Spleen (tissue), 11 donors: ENCODE measurements at regions not wholly inside any gene's neighbourhood (a gene's known extent, or its start where the extent isn't known, plus 50 kb on each side); places are given as distances from the start of the nearest gene placed in this dataset.

Source experiments
- DNase-seq: peaks from one replicate; pipeline ENCODE4 v3.0.0-alpha.2; 2020
- H3K27ac ChIP-seq, 8 donors: fragments of 200-600 bp; sonication (generic) in 7 of 8; 1 replicate in 4 of 8; 2 replicates in 4 of 8; pipeline versions ENCODE4 v1.5.0 to v1.8.0; 2016 to 2021; ENCODE audit warnings: inconsistent platforms in 4 of 8, mild to moderate bottlenecking in 4 of 8, moderate library complexity in 1 of 8
- H3K27me3 ChIP-seq, 7 donors: fragments of 200-600 bp; sonication (generic) in 6 of 7; replicated peaks in 1 of 7; 1 replicate in 4 of 7; 2 replicates in 3 of 7; pipeline versions ENCODE4 v1.5.0 to v1.8.0; 2016 to 2021; ENCODE audit warnings: inconsistent platforms in 3 of 7, mild to moderate bottlenecking in 1 of 7
- H3K36me3 ChIP-seq, 6 donors: fragments of 200-600 bp; sonication (generic) in 5 of 6; 1 replicate in 4 of 6; 2 replicates in 2 of 6; pipeline versions ENCODE4 v1.5.0 to v1.8.0; 2016 to 2021; ENCODE audit warnings: inconsistent platforms in 2 of 6
- H3K4me1 ChIP-seq, 6 donors: fragments of 200-600 bp; sonication (generic) in 5 of 6; 1 replicate in 3 of 6; 2 replicates in 3 of 6; pipeline versions ENCODE4 v1.5.0 to v1.8.0; 2016 to 2021; ENCODE audit warnings: inconsistent platforms in 3 of 6
- H3K4me3 ChIP-seq, 8 donors: fragments of 200-600 bp; sonication (generic) in 7 of 8; 1 replicate in 4 of 8; 2 replicates in 4 of 8; pipeline versions ENCODE4 v1.5.0 to v1.8.0; 2016 to 2021; ENCODE audit warnings: inconsistent platforms in 4 of 8, mild to moderate bottlenecking in 4 of 8, moderate library complexity in 2 of 8
- H3K9me3 ChIP-seq, 8 donors: fragments of 200-600 bp; sonication (generic) in 7 of 8; 1 replicate in 4 of 8; 2 replicates in 4 of 8; pipeline versions ENCODE4 v1.5.0 to v1.8.0; 2016 to 2021; ENCODE audit warnings: inconsistent platforms in 4 of 8
- POLR2A ChIP-seq, 3 donors: fragments of 450-650 bp; IDR thresholded peaks; one replicate each; pipeline ENCODE4 v1.5.1; 2017; ENCODE audit warnings: antibody characterized with exemption in 3 of 3, mild to moderate bottlenecking in 1 of 3
- POLR2AphosphoS5 ChIP-seq, 3 donors: sonication (generic); formaldehyde crosslinking; IDR thresholded peaks; one replicate each; pipeline ENCODE4 v1.5.1; 2017; ENCODE audit warnings: antibody characterized with exemption in 3 of 3
- WGBS, 5 donors: extraction: QIAGEN DNeasy Blood & Tissue Kit in 3 of 5; methylation state at CpG; one replicate each; pipeline versions ENCODE4 v1.1.5 to v1.1.7; 2013 to 2018; 5-methylcytosine and 5-hydroxymethylcytosine counted together
- intact Hi-C: fragments of 100-400 bp; cut with DNase I; formaldehyde crosslinking; loops from one replicate; pipeline ENCODE4 v1.15.0; 2023; ENCODE audit warnings: low total_unique reads
- TF ChIP-seq, protein P1 (sequence below), 11 experiments: fragments of 200-600 bp in 7 of 11; fragments of 450-650 bp in 4 of 11; sonication (generic) in 4 of 11; IDR thresholded peaks in 8 of 11; conservative IDR thresholded peaks in 3 of 11; 1 replicate in 7 of 11; 2 replicates in 4 of 11; pipeline versions ENCODE4 v1.4.0 to v1.8.0; 2016 to 2021; ENCODE audit warnings: antibody characterized with exemption in 11 of 11, inconsistent platforms in 4 of 11, mild to moderate bottlenecking in 1 of 11
- donor health status: healthy with polysubstance abuse.
- donor health status: DM: no; HTN: no; CAD: no; lungs with moderate emphysema.
- donor health status: DM: no; HTN: no; CAD: no.
- donor health status: Bipolar disorder and iron deficiency.
- donor health status: healthy.
- donor health status: DM: no; HTN: no; CAD: no.
- donor health status: DM: yes; HTN: yes; CAD: no.

DNA sequence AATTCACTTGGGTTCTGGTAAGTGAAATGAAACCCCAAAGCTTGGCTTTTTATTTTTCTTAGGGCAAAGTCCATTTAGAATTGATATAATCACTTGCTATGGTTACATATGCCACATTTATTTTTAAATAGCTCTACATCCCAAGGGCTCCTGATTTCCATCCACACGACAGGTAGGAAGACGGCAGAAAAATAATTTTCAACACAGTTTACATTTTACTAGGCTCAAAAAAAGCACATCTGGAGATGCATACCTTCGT lies 95.0 kb upstream of the EFNA5 start:
- WGBS, 5 donors, result 69 to 84% (median 75%) methylated on average over 3 of the region's 3 CpGs
- H3K27me3 ChIP-seq, result no peaks in the 10 kb centered on the region
- no peak for TF ChIP-seq POLR2AphosphoS5 (IDR thresholded peaks at IDR 0.05)
- no peaks in the 10 kb centered on the region for H3K4me1 ChIP-seq
- no peak for DNase-seq
- H3K4me3 ChIP-seq, result no peak overlapping the region
- H3K27ac ChIP-seq, result no peak overlapping the region
- intact Hi-C loops, result no loop called here
- no peaks in the 10 kb centered on the region for H3K36me3 ChIP-seq
- no peaks in the 10 kb centered on the region for H3K9me3 ChIP-seq

DNA sequence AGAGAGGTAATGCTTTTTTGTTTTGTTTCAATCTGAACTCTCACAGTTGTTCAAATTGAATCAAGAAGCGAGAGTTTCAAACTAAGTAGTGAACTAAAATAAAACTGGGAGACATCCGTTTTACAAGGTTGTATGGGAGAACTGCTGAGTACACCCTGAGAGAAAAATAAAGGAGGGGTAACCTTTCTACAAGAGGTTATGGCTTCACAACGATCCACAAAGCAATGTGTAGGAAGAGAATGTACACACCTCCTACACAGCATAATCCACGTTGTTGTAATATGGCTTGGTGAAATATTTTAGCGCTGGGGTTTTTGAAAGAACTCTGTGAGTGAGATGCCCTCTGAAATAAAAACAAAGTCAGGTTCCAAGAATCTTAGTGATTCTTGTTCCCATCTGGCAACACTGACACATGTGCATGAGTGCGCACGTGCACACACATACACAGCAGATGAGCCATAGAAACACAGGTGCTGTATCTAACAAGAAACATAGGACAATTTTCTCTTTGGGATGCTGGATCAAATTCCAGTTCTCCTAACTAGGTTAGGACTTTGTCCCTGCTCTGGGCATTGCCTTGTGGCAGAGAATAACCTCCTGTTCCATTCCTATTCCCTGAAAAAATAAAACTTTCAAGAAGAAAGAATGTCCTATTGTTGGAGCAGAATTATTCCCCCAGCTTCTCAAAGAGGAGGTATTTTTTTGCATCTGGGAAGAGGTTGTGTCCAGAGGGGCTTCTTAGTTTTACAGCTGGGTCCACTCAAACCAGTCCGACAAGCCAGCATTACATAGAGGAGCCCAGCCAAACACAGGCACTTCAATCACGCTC lies 94.5 kb upstream of the EFNA5 start:
- Histone ChIP-seq H3K4me1 (no peaks in the 10 kb centered on the region), H3K27me3 (no peaks in the 10 kb centered on the region), H3K4me3 (no peak overlapping the region), H3K36me3 (no peaks in the 10 kb centered on the region), H3K9me3 (no peaks in the 10 kb centered on the region), H3K27ac (no peak overlapping the region)
- WGBS, 5 donors, result 75 to 89% (median 84%) methylated on average over 9 of the region's 9 CpGs
- intact Hi-C loops, result no loop called here
- TF ChIP-seq POLR2AphosphoS5 (IDR thresholded peaks at IDR 0.05) (no peak), POLR2A (IDR thresholded peaks at IDR 0.05) (no peak)
- TF ChIP-seq, protein P1, sequence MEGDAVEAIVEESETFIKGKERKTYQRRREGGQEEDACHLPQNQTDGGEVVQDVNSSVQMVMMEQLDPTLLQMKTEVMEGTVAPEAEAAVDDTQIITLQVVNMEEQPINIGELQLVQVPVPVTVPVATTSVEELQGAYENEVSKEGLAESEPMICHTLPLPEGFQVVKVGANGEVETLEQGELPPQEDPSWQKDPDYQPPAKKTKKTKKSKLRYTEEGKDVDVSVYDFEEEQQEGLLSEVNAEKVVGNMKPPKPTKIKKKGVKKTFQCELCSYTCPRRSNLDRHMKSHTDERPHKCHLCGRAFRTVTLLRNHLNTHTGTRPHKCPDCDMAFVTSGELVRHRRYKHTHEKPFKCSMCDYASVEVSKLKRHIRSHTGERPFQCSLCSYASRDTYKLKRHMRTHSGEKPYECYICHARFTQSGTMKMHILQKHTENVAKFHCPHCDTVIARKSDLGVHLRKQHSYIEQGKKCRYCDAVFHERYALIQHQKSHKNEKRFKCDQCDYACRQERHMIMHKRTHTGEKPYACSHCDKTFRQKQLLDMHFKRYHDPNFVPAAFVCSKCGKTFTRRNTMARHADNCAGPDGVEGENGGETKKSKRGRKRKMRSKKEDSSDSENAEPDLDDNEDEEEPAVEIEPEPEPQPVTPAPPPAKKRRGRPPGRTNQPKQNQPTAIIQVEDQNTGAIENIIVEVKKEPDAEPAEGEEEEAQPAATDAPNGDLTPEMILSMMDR (IDR thresholded peaks at IDR 0.05 in 8 of 11, conservative IDR thresholded peaks at IDR 0.05 in 3 of 11), result no peak
- no peak for DNase-seq

DNA sequence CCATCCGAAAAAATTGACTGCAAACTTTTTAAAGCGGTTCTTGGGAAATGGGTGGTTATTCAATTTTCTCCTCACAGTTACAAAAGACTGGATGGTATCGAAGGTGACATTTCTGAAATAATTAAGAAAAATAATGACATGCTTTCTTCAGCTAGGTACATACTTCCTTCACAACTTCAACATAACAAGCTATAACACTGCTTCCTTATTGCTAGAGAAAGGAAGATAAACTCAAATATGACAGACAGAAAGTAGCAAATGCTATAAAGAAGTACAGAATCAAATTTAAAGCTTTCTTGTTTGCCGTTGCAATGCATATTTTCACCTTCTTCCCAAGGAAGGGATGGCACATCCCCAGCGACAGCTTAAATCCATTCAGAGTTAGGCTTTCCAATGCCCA lies 93.5 kb upstream of the EFNA5 start:
- Histone ChIP-seq H3K27me3 (no peaks in the 10 kb centered on the region), H3K4me3 (no peak overlapping the region), H3K36me3 (no peaks in the 10 kb centered on the region), H3K4me1 (no peaks in the 10 kb centered on the region), H3K9me3 (no peaks in the 10 kb centered on the region), H3K27ac (no peak overlapping the region)
- DNase-seq, result no peak
- TF ChIP-seq, protein P1 (IDR thresholded peaks at IDR 0.05 in 8 of 11, conservative IDR thresholded peaks at IDR 0.05 in 3 of 11), result no peak
- no peak for TF ChIP-seq POLR2AphosphoS5 (IDR thresholded peaks at IDR 0.05)
- no peak for TF ChIP-seq POLR2A (IDR thresholded peaks at IDR 0.05)
- 87 to 96% (median 91%) methylated on average over 5 of the region's 5 CpGs for WGBS, 5 donors
- intact Hi-C loops, result no loop called here

DNA sequence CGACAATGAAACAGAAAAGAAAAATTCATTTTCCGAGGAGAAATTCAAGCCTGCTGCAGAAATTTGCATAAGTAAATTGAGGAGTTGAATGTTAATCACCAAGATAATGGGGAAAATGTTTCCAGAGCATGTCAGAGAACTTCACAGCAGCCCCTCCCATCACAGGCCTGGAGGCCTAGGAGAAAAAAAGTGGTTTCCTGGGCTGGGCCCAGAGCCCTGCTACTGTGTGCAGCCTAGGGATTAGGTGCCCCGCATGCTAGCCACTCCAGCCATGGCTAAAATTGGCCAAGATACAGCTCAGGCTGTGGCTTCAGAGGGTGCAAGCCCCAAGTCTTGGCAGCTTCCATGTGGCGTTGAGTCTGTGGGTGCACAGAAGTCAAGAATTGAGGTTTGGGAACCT lies 82.7 kb upstream of the EFNA5 start:
- Histone ChIP-seq H3K27me3 (no peaks in the 10 kb centered on the region), H3K4me1 (no peaks in the 10 kb centered on the region), H3K4me3 (no peak overlapping the region), H3K9me3 (peaks cover 0 to 13% (median 0%) of the 10 kb centered on the region in 8 donors), H3K36me3 (no peaks in the 10 kb centered on the region), H3K27ac (no peak overlapping the region)
- no peak for DNase-seq
- WGBS, 5 donors, result 87 to 97% (median 95%) methylated on average over 4 of the region's 4 CpGs
- intact Hi-C loops, result no loop called here
- no peak for TF ChIP-seq POLR2A (IDR thresholded peaks at IDR 0.05)
- TF ChIP-seq, protein P1 (IDR thresholded peaks at IDR 0.05 in 8 of 11, conservative IDR thresholded peaks at IDR 0.05 in 3 of 11), result no peak
